Activated CD8-positive, alpha-beta T cell treated with anti-CD3 and anti-CD28 coated beads for 36 hours (primary cell): ENCODE measurements at regions not wholly inside any gene's neighbourhood (a gene's known extent, or its start where the extent isn't known, plus 50 kb on each side); places are given as distances from the start of the nearest gene placed in this dataset.

Experiments
- ATAC-seq: fragments of 200-7000 bp; cut with Tn5 transposase; one replicate; pipeline ENCODE4 v1.10.0; 2021; ENCODE audit warnings: mild to moderate bottlenecking, moderate library complexity
- CTCF ChIA-PET: fragments of 350-600 bp; sonication (Branson Sonifier 250); formaldehyde crosslinking; loops from one replicate; lab custom pipeline; 2021; ENCODE audit warnings: antibody characterized with exemption; lab: Charles Lee
- POLR2A ChIA-PET: fragments of 350-600 bp; sonication (Branson Sonifier 250); formaldehyde crosslinking; loops from one replicate; lab custom pipeline; 2021; ENCODE audit warnings: antibody characterized with exemption; lab: Charles Lee
- DNase-seq: peaks from one replicate; pipeline ENCODE4 v3.0.0-alpha.2; 2020
- H3K27ac Mint-ChIP-seq: one replicate; pipeline ENCODE4 v1.8.0; 2021; ENCODE audit warnings: mild to moderate bottlenecking, mixed read lengths
- H3K27me3 Mint-ChIP-seq: one replicate; pipeline ENCODE4 v1.8.0; 2021; ENCODE audit warnings: mixed read lengths
- H3K36me3 Mint-ChIP-seq: one replicate; pipeline ENCODE4 v1.8.0; 2021; ENCODE audit warnings: low read depth, mixed read lengths
- H3K4me1 Mint-ChIP-seq: one replicate; pipeline ENCODE4 v1.8.0; 2021; ENCODE audit warnings: low read depth, mixed read lengths
- H3K4me3 Mint-ChIP-seq: one replicate; pipeline ENCODE4 v1.8.0; 2021; ENCODE audit warnings: mild to moderate bottlenecking, moderate library complexity, mixed read lengths
- H3K9me3 Mint-ChIP-seq: one replicate; pipeline ENCODE4 v1.8.0; 2021; ENCODE audit warnings: mixed read lengths
- intact Hi-C: fragments of 100-400 bp; cut with micrococcal nuclease; formaldehyde crosslinking; loops from one replicate; pipeline ENCODE4 v1.10.0; 2022
- TF ChIP-seq, protein P1 (sequence below): fragments of 200-600 bp; IDR thresholded peaks from one replicate; pipeline ENCODE4 v1.8.0; 2022; ENCODE audit warnings: antibody characterized with exemption, mild to moderate bottlenecking

DNA sequence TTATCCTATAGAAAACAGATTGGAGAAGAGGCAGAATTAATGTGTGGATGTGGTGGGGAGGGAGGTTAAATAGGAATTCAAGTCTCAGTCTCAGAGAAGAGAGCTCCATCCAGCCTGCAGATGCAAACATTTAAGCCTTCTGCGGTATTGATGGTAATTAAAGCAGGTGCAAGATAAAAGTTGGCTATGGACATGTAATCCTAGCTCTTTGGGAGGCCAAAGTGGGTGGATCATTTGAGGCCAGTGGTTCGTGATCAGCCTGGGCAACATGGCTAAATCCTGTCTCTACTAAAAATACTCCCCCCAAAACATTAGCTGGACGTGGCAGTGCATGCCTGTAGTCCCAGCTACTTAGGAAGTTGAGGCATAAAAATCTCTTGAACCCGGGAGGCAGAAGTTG lies 332.7 kb downstream of the PABPC4L start:
- POLR2A ChIA-PET, result no interaction called here
- DNase-seq, result no peak
- H3K4me3 Mint-ChIP-seq, result no peak overlapping the region
- no peaks in the 10 kb centered on the region for H3K36me3 Mint-ChIP-seq
- TF ChIP-seq, protein P1, sequence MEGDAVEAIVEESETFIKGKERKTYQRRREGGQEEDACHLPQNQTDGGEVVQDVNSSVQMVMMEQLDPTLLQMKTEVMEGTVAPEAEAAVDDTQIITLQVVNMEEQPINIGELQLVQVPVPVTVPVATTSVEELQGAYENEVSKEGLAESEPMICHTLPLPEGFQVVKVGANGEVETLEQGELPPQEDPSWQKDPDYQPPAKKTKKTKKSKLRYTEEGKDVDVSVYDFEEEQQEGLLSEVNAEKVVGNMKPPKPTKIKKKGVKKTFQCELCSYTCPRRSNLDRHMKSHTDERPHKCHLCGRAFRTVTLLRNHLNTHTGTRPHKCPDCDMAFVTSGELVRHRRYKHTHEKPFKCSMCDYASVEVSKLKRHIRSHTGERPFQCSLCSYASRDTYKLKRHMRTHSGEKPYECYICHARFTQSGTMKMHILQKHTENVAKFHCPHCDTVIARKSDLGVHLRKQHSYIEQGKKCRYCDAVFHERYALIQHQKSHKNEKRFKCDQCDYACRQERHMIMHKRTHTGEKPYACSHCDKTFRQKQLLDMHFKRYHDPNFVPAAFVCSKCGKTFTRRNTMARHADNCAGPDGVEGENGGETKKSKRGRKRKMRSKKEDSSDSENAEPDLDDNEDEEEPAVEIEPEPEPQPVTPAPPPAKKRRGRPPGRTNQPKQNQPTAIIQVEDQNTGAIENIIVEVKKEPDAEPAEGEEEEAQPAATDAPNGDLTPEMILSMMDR, result no peak
- no peaks in the 10 kb centered on the region for H3K4me1 Mint-ChIP-seq
- intact Hi-C loops, result no loop called here
- H3K27me3 Mint-ChIP-seq, result no peaks in the 10 kb centered on the region
- no peak for ATAC-seq
- H3K9me3 Mint-ChIP-seq, result peaks cover 7% of the 10 kb centered on the region
- CTCF ChIA-PET, result no interaction called here
- no peak overlapping the region for H3K27ac Mint-ChIP-seq

DNA sequence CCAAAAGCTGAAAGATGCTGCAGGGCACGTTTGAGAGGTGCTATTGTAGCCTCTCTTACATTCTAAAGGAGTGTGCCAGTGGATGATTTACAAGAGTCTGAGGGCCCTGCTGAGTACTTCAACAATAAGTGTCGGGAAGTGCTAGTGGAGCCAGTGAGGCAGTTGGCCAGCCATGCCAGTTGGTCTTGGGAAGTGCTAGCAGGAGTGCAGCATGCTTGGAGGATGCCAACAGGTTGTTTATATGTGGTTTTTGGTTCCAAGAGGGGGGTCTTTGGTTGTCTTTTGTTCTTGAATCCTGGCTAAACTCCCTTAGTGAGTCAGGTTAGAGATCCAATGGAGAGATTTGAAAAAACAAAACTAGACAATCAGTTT lies 335.3 kb downstream of the PABPC4L start:
- ChIA-PET POLR2A (no interaction called here), CTCF (no interaction called here)
- no peaks in the 10 kb centered on the region for H3K27me3 Mint-ChIP-seq
- H3K4me3 Mint-ChIP-seq, result no peak overlapping the region
- intact Hi-C loops, result no loop called here
- H3K36me3 Mint-ChIP-seq, result no peaks in the 10 kb centered on the region
- H3K4me1 Mint-ChIP-seq, result no peaks in the 10 kb centered on the region
- TF ChIP-seq, protein P1, result no peak
- no peak overlapping the region for H3K27ac Mint-ChIP-seq
- ATAC-seq, result no peak
- DNase-seq, result no peak
- H3K9me3 Mint-ChIP-seq, result peaks cover 4% of the 10 kb centered on the region

DNA sequence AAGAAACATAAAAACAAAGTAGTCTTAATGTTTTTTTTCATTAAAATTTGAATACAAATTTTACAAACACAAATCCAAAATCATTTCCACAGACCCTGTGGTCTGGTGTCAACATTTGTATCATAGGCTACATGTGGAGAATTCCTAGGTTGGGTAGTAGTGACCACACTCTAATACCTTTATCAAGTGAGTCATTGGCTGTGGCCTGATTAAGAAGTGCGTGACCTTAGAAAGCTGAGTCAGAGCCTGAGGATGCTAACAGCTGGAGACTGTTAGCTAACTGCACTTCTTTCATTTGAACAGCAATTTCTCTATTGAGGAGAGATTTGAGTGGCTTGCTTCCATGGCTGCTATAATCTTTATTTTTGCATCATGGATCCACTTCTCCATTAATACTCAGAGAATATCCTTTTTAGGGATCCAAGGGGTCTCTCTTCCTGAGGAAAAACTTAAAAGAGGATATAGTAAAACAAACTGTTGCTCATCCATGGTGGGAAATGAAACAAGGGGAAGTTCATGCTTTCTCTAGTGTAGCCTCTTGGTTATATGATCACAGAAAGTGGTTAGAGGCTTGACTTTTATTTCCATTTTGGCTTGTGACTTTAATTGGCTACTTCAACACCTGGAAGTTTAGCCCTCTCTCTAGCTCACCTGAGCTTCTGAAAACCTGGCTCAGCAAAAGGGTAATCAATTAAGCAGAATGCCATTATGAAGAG lies 335.8 kb downstream of the PABPC4L start:
- TF ChIP-seq, protein P1, result no peak
- no peak for DNase-seq
- Mint-ChIP-seq H3K9me3 (peaks cover 3% of the 10 kb centered on the region), H3K4me3 (no peak overlapping the region), H3K27ac (no peak overlapping the region), H3K36me3 (no peaks in the 10 kb centered on the region), H3K27me3 (no peaks in the 10 kb centered on the region), H3K4me1 (no peaks in the 10 kb centered on the region)
- intact Hi-C loops, result no loop called here
- CTCF ChIA-PET, result no interaction called here
- POLR2A ChIA-PET, result no interaction called here
- ATAC-seq, result no peak

DNA sequence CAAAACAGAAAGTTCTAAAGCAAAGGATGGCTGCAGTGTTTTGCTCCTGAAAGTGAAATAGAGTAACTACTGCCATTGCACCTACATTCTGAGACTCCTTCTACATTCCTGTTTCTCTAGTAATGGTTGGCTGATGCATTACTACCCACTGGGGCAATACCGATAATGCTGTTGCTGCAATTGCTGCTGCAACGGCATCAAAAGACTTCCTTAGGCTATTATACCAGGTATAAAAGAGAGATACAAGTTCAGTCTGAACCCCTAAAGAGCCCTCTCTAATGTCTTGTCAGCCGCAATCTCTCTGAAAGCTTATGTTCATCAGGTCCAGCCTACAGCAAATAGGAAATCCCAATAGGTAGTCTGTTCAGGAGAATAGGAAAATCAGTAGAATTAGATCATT lies 338.4 kb downstream of the PABPC4L start:
- Mint-ChIP-seq H3K36me3 (no peaks in the 10 kb centered on the region), H3K4me3 (no peak overlapping the region), H3K27me3 (no peaks in the 10 kb centered on the region), H3K4me1 (no peaks in the 10 kb centered on the region), H3K27ac (no peak overlapping the region), H3K9me3 (no peaks in the 10 kb centered on the region)
- intact Hi-C loops, result no loop called here
- ATAC-seq (no peak), DNase-seq (no peak)
- POLR2A ChIA-PET, result no interaction called here
- TF ChIP-seq, protein P1, result no peak
- CTCF ChIA-PET, result no interaction called here

DNA sequence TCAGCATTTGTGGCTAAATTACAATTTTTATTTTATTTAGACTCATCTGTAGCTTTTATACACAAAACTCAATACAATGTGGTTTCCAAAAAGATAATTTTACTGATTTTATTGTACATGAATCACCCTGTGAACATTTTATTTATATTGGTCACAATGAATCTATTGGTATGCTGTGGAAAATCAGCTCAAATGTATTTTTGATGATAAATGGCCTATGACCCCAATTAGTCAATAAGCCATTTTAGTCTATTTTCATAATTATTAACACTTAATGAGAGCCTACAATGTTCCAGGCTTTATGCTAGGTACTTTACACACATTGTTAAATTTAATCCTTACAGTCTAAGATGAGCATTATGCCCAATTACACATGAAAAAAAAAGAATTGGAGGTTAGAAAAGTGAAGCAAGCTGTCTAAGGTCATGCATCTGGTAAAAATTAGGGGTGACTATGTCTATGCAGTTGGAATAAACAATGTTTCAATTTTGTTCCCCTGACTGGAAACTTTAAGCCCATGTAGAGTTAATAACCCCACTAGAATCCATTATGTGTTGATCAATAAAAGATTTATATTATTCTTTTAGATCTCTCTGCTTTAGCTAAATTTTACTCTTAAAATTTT lies 344.7 kb downstream of the PABPC4L start:
- Mint-ChIP-seq H3K36me3 (no peaks in the 10 kb centered on the region), H3K4me1 (no peaks in the 10 kb centered on the region), H3K27me3 (no peaks in the 10 kb centered on the region), H3K27ac (no peak overlapping the region), H3K9me3 (peaks cover 9% of the 10 kb centered on the region), H3K4me3 (no peak overlapping the region)
- ATAC-seq, result no peak
- TF ChIP-seq, protein P1, result no peak
- intact Hi-C loops, result no loop called here
- POLR2A ChIA-PET, result no interaction called here
- no peak for DNase-seq
- CTCF ChIA-PET, result no interaction called here
